ENCODE measurements at regions not wholly inside any gene's neighbourhood (a gene's known extent, or its start where the extent isn't known, plus 50 kb on each side); places are given as distances from the start of the nearest gene placed in this dataset.

- Histone ChIP-seq H3K4me1 (ENCODE audit: insufficient read depth, low read length) (no peaks in the 10 kb centered on the region), H3K27me3 (ENCODE audit: low read length) (peaks cover 16% of the 10 kb centered on the region; the same call in 1 of the 2 replicates), H3K36me3 (ENCODE audit: low read depth, low read length) (no peaks in the 10 kb centered on the region), H4K20me1 (ENCODE audit: low read length) (no peaks in the 10 kb centered on the region), H3F3A (ENCODE audit: low read length, unreplicated experiment) (no peaks in the 10 kb centered on the region), H3K4me2 (ENCODE audit: low read length) (no peak overlapping the region), H3K9ac (ENCODE audit: low read length) (no peak overlapping the region), H3K79me2 (ENCODE audit: low read length) (no peaks in the 10 kb centered on the region), H3K9me2 (replicated peaks; ENCODE audit: low read length) (no peaks in the 10 kb centered on the region), H3K27ac (ENCODE audit: low read length) (no peak overlapping the region), H2AFZ (ENCODE audit: low read length) (no peak overlapping the region), H3K9me3 (ENCODE audit: low read length) (no peaks in the 10 kb centered on the region), H3K4me3 (ENCODE audit: low read length) (no peak overlapping the region)
- ATAC-seq = no peak
- no TSS peak for BruUV-seq (replicated peaks)
- TF ChIP-seq EZH2 (IDR thresholded peaks at IDR 0.05; ENCODE audit: low read length, unreplicated experiment) (no peak), EZH2phosphoT487 (IDR thresholded peaks at IDR 0.05; ENCODE audit: borderline replicate concordance, low read length) (no peak), CTCF (conservative IDR thresholded peaks at IDR 0.05; ENCODE audit: low read depth, low read length) (no peak)
- DNase-seq = no peak
- CTCF ChIA-PET = interaction anchor here (0.7 kb wide), 1 partner anchor 49 kb away, joined by 9 read pairs; no protein-coding TSS in a partner anchor
- intact Hi-C loops (cut with micrococcal nuclease) = no loop called here
- POLR2A ChIA-PET (ENCODE audit: unreplicated experiment) = no interaction called here
Measured at GRCh38 chr13:91135968-91136367, 211.5 kb upstream of the MIR17HG start.

GRCh38 chr13:91136806-91137205 is 210.7 kb upstream of the MIR17HG start:
- ATAC-seq (no peak), DNase-seq (no peak)
- Histone ChIP-seq H3K9ac (ENCODE audit: low read length) (no peak overlapping the region), H3K4me3 (ENCODE audit: low read length) (no peak overlapping the region), H3K9me3 (ENCODE audit: low read length) (no peaks in the 10 kb centered on the region), H3K36me3 (ENCODE audit: low read depth, low read length) (no peaks in the 10 kb centered on the region), H3K4me2 (ENCODE audit: low read length) (no peak overlapping the region), H3K79me2 (ENCODE audit: low read length) (no peaks in the 10 kb centered on the region), H3K27me3 (ENCODE audit: low read length) (peaks cover 16% of the 10 kb centered on the region; the same call in 1 of the 2 replicates), H3K4me1 (ENCODE audit: insufficient read depth, low read length) (no peaks in the 10 kb centered on the region), H3K9me2 (replicated peaks; ENCODE audit: low read length) (no peaks in the 10 kb centered on the region), H3K27ac (ENCODE audit: low read length) (no peak overlapping the region), H2AFZ (ENCODE audit: low read length) (no peak overlapping the region), H4K20me1 (ENCODE audit: low read length) (no peaks in the 10 kb centered on the region), H3F3A (ENCODE audit: low read length, unreplicated experiment) (no peaks in the 10 kb centered on the region)
- POLR2A ChIA-PET (ENCODE audit: unreplicated experiment) = no interaction called here
- CTCF ChIA-PET = interaction anchor here (0.7 kb wide), 1 partner anchor 49 kb away, joined by 9 read pairs; no protein-coding TSS in a partner anchor
- intact Hi-C loops (cut with micrococcal nuclease) = no loop called here
- TF ChIP-seq EZH2 (IDR thresholded peaks at IDR 0.05; ENCODE audit: low read length, unreplicated experiment) (no peak), CTCF (conservative IDR thresholded peaks at IDR 0.05; ENCODE audit: low read depth, low read length) (no peak), EZH2phosphoT487 (IDR thresholded peaks at IDR 0.05; ENCODE audit: borderline replicate concordance, low read length) (no peak)
- BruUV-seq (replicated peaks) = no TSS peak

GRCh38 chr13:91139232-91139631 is 208.3 kb upstream of the MIR17HG start:
- Histone ChIP-seq H3K9me2 (replicated peaks; ENCODE audit: low read length) (no peaks in the 10 kb centered on the region), H4K20me1 (ENCODE audit: low read length) (no peaks in the 10 kb centered on the region), H3F3A (ENCODE audit: low read length, unreplicated experiment) (no peaks in the 10 kb centered on the region), H3K36me3 (ENCODE audit: low read depth, low read length) (no peaks in the 10 kb centered on the region), H3K9ac (ENCODE audit: low read length) (no peak overlapping the region), H3K27ac (ENCODE audit: low read length) (no peak overlapping the region), H3K4me1 (ENCODE audit: insufficient read depth, low read length) (peaks cover 9% of the 10 kb centered on the region), H3K27me3 (ENCODE audit: low read length) (peaks cover 16% of the 10 kb centered on the region; the same call in 1 of the 2 replicates), H2AFZ (ENCODE audit: low read length) (no peak overlapping the region), H3K4me3 (ENCODE audit: low read length) (no peak overlapping the region), H3K4me2 (ENCODE audit: low read length) (no peak overlapping the region), H3K9me3 (ENCODE audit: low read length) (no peaks in the 10 kb centered on the region), H3K79me2 (ENCODE audit: low read length) (no peaks in the 10 kb centered on the region)
- ATAC-seq (no peak), DNase-seq (no peak)
- CTCF ChIA-PET = no interaction called here
- no peak for TF ChIP-seq EZH2phosphoT487 (IDR thresholded peaks at IDR 0.05; ENCODE audit: borderline replicate concordance, low read length)
- no peak for TF ChIP-seq EZH2 (IDR thresholded peaks at IDR 0.05; ENCODE audit: low read length, unreplicated experiment)
- TF ChIP-seq CTCF (conservative IDR thresholded peaks at IDR 0.05; ENCODE audit: low read depth, low read length) = no peak
- BruUV-seq (replicated peaks) = no TSS peak
- intact Hi-C loops (cut with micrococcal nuclease) = no loop called here
- POLR2A ChIA-PET (ENCODE audit: unreplicated experiment) = no interaction called here
